ENCODE measurements at regions not wholly inside any gene's neighbourhood (a gene's known extent, or its start where the extent isn't known, plus 50 kb on each side); places are given as distances from the start of the nearest gene placed in this dataset.

DNA sequence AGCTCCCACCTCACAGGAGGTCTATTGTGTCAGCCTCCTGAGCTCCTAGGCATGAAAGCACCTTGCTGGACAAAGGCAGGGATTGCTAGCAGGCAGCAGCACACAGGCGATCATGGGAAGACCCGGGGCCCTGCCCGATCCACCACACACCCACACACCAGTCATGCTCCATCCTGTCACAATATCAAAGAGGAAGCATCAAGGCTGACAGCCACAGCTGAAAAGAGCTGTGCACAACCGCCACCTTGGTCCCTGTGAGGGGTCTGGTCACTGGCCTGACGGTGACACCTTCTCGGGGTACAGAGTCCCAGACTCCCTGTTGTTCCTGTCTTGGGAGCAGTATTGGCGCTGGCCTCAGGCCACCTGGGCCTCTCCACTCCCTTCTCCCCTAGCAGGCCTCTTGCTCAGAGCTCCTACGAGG is 89.7 kb upstream of the RET start:
- no peaks in the 10 kb centered on the region for H3K27me3 ChIP-seq (ENCODE audit: insufficient read depth in 3 of 3, low read length in 2 of 3)
- no peaks in the 10 kb centered on the region for H3K4me1 ChIP-seq
- H3K27ac ChIP-seq = no peak overlapping the region
- no peaks in the 10 kb centered on the region for H3K36me3 ChIP-seq (ENCODE audit: insufficient read depth in 1 of 2, low read depth in 1 of 2)
- intact Hi-C loops (cut with DNase I) = no loop called here
- WGBS, 3 donors = 82 to 87% (median 86%) methylated on average over 8 of the region's 8 CpGs
- ATAC-seq (no peak), DNase-seq (peak in 1 of 2 donors; percentile 30)
- no peaks in the 10 kb centered on the region for H3K9me3 ChIP-seq
- no peak overlapping the region for H3K4me3 ChIP-seq
- TF ChIP-seq CTCF (IDR thresholded peaks at IDR 0.05) = no peak

GRCh38 chr10:42987575-42987974 is 89.3 kb upstream of the RET start:
- H3K27me3 ChIP-seq (ENCODE audit: insufficient read depth in 3 of 3, low read length in 2 of 3) = no peaks in the 10 kb centered on the region
- ATAC-seq = no peak
- no peaks in the 10 kb centered on the region for H3K4me1 ChIP-seq
- TF ChIP-seq CTCF (IDR thresholded peaks at IDR 0.05) = no peak
- no peak overlapping the region for H3K27ac ChIP-seq
- DNase-seq = no peak
- WGBS, 3 donors = 88 to 92% (median 90%) methylated on average over 7 of the region's 7 CpGs
- intact Hi-C loops (cut with DNase I) = no loop called here
- no peaks in the 10 kb centered on the region for H3K36me3 ChIP-seq (ENCODE audit: insufficient read depth in 1 of 2, low read depth in 1 of 2)
- H3K4me3 ChIP-seq = no peak overlapping the region
- no peaks in the 10 kb centered on the region for H3K9me3 ChIP-seq

DNA sequence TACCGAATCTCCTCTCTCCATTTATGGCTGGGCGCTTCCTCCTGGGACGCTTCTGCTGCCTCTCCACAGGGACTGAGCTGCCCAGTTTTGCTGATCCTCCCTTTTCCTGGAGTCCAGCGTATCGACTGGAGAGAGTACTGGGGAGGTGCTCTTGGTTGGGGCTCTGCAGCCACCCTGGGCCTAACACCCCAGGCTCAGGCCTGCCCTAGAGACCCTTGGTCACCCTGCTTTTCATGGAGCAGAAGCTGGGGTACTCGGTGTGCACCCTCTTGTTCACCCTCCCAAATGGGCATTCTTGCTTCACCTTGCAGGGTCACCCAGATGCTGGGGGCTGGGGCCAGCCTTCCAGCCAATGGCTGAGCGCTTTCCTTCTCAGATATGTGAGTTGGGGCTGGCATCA is 88.8 kb upstream of the RET start:
- TF ChIP-seq CTCF (IDR thresholded peaks at IDR 0.05) = no peak
- 86 to 88% (median 86%) methylated on average over 7 of the region's 7 CpGs for WGBS, 3 donors
- DNase-seq = no peak
- intact Hi-C loops (cut with DNase I) = no loop called here
- Histone ChIP-seq H3K4me1 (no peaks in the 10 kb centered on the region), H3K9me3 (no peaks in the 10 kb centered on the region), H3K27ac (no peak overlapping the region), H3K4me3 (no peak overlapping the region), H3K27me3 (ENCODE audit: insufficient read depth in 3 of 3, low read length in 2 of 3) (no peaks in the 10 kb centered on the region), H3K36me3 (ENCODE audit: insufficient read depth in 1 of 2, low read depth in 1 of 2) (no peaks in the 10 kb centered on the region)
- no peak for ATAC-seq

DNA sequence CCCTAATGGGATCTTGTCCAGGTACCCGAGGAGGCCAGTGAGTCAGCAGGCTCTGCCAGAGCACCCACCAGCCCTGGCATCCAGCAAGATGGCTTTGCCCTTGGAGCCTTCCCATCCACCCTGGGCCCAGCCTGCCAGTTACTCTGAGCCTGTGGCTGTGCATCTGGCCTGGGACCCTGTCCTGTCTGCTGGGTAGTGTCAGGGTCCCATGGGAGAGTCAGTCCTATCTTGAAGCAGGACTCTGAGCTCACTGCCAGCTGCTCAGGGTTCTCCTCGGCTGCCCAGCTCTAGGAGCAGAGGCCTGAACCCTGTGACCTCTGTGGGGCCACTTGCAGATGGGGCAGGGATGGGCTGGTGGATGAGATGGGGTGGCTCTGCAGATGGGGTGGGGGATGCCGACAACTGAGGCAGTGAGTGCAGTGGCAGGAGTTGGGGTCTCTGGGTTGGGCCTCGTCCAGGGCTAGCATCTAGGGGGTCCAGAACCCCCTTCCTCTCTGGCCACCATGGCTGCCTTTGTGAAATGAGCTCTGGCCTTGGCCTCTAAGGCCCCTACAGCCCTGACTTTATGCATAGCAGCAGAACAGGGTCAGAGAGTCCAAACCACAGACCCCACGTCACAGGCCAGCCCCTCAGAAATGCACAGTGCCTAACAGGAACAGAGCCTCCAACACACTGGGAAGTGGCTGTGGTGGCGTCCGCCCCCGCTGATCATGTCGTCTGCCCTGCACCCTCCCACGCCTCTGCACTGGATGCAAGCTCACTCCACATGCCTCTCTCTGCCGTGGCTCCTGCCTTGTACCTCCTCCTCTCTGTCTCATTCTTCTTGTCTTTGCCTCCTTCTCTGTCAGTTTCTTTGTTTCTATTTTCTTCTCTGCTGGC is 88.1 kb upstream of the RET start:
- DNase-seq = peak in 1 of 2 donors; percentile 39
- no peak for ATAC-seq
- H3K4me1 ChIP-seq = no peaks in the 10 kb centered on the region
- no peaks in the 10 kb centered on the region for H3K9me3 ChIP-seq
- intact Hi-C loops (cut with DNase I) = no loop called here
- H3K4me3 ChIP-seq = no peak overlapping the region
- no peak for TF ChIP-seq CTCF (IDR thresholded peaks at IDR 0.05)
- H3K27me3 ChIP-seq (ENCODE audit: insufficient read depth in 3 of 3, low read length in 2 of 3) = no peaks in the 10 kb centered on the region
- H3K27ac ChIP-seq = no peak overlapping the region
- WGBS, 3 donors = 80 to 88% (median 82%) methylated on average over 11 of the region's 11 CpGs
- no peaks in the 10 kb centered on the region for H3K36me3 ChIP-seq (ENCODE audit: insufficient read depth in 1 of 2, low read depth in 1 of 2)

Measured in psoas muscle (tissue), 7 donors.